ENCODE measurements at regions not wholly inside any gene's neighbourhood (a gene's known extent, or its start where the extent isn't known, plus 50 kb on each side); places are given as distances from the start of the nearest gene placed in this dataset.

GRCh38 chr12:19710811-19711793 lies 271.8 kb downstream of the AEBP2 start:
- TF ChIP-seq CTCF (IDR thresholded peaks at IDR 0.05) (no peak), POLR2A (IDR thresholded peaks at IDR 0.05) (no peak)

Measured in suprapubic skin (tissue), 3 donors.